HEK293T (cell line): ENCODE measurements at regions not wholly inside any gene's neighbourhood (a gene's known extent, or its start where the extent isn't known, plus 50 kb on each side); places are given as distances from the start of the nearest gene placed in this dataset.

Source experiments
- CTCF ChIA-PET: fragments of 350-600 bp; formaldehyde crosslinking; extraction: SDS; loops from one replicate; lab custom pipeline; 2021; ENCODE audit warnings: antibody characterized with exemption, inconsistent platforms; lab: Yijun Ruan, JAX
- POLR2A ChIA-PET: fragments of 350-600 bp; formaldehyde crosslinking; extraction: SDS; loops from one replicate; lab custom pipeline; 2020; ENCODE audit warnings: antibody characterized with exemption, inconsistent platforms; lab: Yijun Ruan, JAX
- DNase-seq: peaks from one replicate; pipeline ENCODE4 v3.0.0; 2012; ENCODE audit warnings: mixed read lengths; ENCODE audit errors: extremely low spot score
- ARNT ChIP-seq: fragments of 450-650 bp; IDR thresholded peaks from 2 replicates; pipeline ENCODE4 v1.6.1; 2017; ENCODE audit warnings: mild to moderate bottlenecking
- BHLHE40 ChIP-seq: fragments of 450-650 bp; IDR thresholded peaks from 2 replicates; pipeline ENCODE4 v1.6.1; 2016; ENCODE audit warnings: mild to moderate bottlenecking, moderate library complexity, borderline replicate concordance
- CTBP1 ChIP-seq: fragments of 450-650 bp; IDR thresholded peaks from 2 replicates; pipeline ENCODE4 v1.6.1; 2016; ENCODE audit warnings: borderline replicate concordance
- ELF4 ChIP-seq: fragments of 450-650 bp; IDR thresholded peaks from 2 replicates; pipeline ENCODE4 v1.6.1; 2017; ENCODE audit warnings: antibody characterized with exemption
- FOXA1 ChIP-seq: fragments of 450-650 bp; IDR thresholded peaks from 2 replicates; pipeline ENCODE4 v1.6.1; 2016; ENCODE audit warnings: mild to moderate bottlenecking
- FOXK2 ChIP-seq: fragments of 450-650 bp; IDR thresholded peaks from 2 replicates; pipeline ENCODE4 v1.6.1; 2016; ENCODE audit warnings: mild to moderate bottlenecking
- FOXM1 ChIP-seq: fragments of 450-650 bp; IDR thresholded peaks from 2 replicates; pipeline ENCODE4 v1.6.1; 2017; ENCODE audit warnings: mild to moderate bottlenecking, borderline replicate concordance
- HDGF ChIP-seq: fragments of 450-650 bp; IDR thresholded peaks from 2 replicates; pipeline ENCODE4 v1.6.1; 2017; ENCODE audit warnings: antibody characterized with exemption, borderline replicate concordance
- L3MBTL2 ChIP-seq: fragments of 450-650 bp; conservative IDR thresholded peaks from 2 replicates; pipeline ENCODE4 v1.6.1; 2016; ENCODE audit warnings: mild to moderate bottlenecking
- LEF1 ChIP-seq: fragments of 450-650 bp; IDR thresholded peaks from 2 replicates; pipeline ENCODE4 v1.6.1; 2017; ENCODE audit warnings: mild to moderate bottlenecking, borderline replicate concordance
- NFRKB ChIP-seq: fragments of 450-650 bp; IDR thresholded peaks from 2 replicates; pipeline ENCODE4 v1.6.1; 2016; ENCODE audit warnings: mild to moderate bottlenecking, moderate library complexity
- SP1 ChIP-seq: fragments of 450-650 bp; IDR thresholded peaks from 2 replicates; pipeline ENCODE4 v1.6.1; 2017
- SUZ12 ChIP-seq: fragments of 450-650 bp; IDR thresholded peaks from 2 replicates; pipeline ENCODE4 v1.6.1; 2016; ENCODE audit warnings: mild to moderate bottlenecking
- TARDBP ChIP-seq: fragments of 450-650 bp; IDR thresholded peaks from 2 replicates; pipeline ENCODE4 v1.6.1; 2016
- ZNF384 ChIP-seq: fragments of 450-650 bp; IDR thresholded peaks from 2 replicates; pipeline ENCODE4 v1.6.1; 2016
- TF ChIP-seq, protein P1 (sequence below): fragments of 450-650 bp; IDR thresholded peaks from 2 replicates; pipeline ENCODE4 v1.6.1; 2016

DNA sequence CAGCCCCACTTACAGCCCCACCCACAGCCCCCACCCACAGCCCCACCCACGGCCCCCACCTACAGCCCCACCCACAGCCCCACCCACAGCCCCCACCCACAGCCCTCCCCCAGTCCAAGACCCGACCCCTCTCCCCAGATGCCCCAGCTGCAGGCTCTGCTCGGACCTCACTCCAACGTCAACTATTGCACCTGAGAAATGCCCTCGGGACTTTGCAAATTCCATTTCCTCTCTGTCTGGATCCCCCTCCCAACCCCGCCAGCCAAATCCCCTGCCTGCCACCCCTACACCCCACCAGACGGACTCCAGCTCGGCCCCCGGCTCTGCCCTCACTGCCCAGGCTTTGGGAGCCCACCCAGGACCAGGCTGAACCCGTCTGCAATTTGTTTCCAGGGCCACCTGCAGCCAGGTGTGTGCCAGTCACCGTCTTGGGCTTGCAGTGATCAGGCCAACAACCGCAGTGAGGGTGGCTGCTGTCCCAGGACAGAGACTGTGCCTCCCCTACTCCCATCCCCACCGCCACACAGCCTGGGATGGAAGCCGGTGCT lies 662.8 kb downstream of the BRD1 start:
- ChIA-PET POLR2A (no interaction called here), CTCF (no interaction called here)
- TF ChIP-seq NFRKB, result no peak
- TF ChIP-seq FOXM1, result no peak
- TF ChIP-seq BHLHE40, result no peak
- no peak for TF ChIP-seq TARDBP
- TF ChIP-seq FOXK2, result no peak
- TF ChIP-seq, protein P1, sequence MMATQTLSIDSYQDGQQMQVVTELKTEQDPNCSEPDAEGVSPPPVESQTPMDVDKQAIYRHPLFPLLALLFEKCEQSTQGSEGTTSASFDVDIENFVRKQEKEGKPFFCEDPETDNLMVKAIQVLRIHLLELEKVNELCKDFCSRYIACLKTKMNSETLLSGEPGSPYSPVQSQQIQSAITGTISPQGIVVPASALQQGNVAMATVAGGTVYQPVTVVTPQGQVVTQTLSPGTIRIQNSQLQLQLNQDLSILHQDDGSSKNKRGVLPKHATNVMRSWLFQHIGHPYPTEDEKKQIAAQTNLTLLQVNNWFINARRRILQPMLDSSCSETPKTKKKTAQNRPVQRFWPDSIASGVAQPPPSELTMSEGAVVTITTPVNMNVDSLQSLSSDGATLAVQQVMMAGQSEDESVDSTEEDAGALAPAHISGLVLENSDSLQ, result no peak
- TF ChIP-seq FOXA1, result no peak
- no peak for TF ChIP-seq LEF1
- TF ChIP-seq CTBP1, result no peak
- TF ChIP-seq ELF4, result no peak
- TF ChIP-seq ARNT, result no peak
- no peak for TF ChIP-seq SP1
- no peak for TF ChIP-seq HDGF
- no peak for TF ChIP-seq L3MBTL2
- no peak for TF ChIP-seq ZNF384
- no peak for TF ChIP-seq SUZ12
- no peak for DNase-seq

DNA sequence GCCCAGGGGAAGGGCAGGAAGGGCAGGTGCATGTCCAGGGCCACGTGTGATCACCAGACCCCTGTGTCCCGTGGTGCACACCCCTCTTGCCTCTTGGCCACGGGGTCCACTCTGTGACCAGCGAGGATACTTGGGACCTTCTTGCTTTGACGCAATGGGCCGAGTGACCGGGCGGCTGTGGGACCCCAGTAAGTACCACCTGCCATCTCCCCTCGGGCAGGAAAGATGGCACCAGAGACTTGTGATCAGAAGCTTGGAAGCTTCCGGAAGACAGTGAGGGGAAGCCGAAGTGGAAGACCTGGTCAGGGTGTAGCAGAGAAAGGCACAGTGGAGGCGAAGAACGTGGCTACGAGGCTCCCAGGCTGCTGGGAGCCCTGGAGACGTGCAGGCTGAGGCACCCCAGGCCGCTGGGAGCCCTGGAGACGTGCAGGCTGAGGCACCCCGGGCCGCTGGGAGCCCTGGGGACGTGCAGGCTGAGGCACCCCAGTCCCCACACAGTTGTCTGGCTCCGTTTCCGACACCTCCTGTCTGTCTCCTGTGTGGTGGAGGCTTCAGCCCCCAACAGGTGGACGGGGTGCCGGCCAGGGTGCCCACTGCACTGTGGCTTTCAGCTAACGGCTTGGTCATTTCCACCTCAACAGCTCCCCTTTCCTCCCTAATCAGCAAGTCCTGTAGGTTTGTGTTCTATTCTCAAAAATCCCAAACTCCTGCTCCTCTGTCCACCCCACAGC lies 663.5 kb downstream of the BRD1 start:
- TF ChIP-seq SP1 (no peak), ARNT (no peak), L3MBTL2 (no peak), FOXK2 (no peak), FOXM1 (no peak), ELF4 (no peak), TARDBP (no peak), NFRKB (no peak), HDGF (no peak), SUZ12 (no peak), LEF1 (no peak), BHLHE40 (no peak), ZNF384 (no peak)
- TF ChIP-seq, protein P1, result no peak
- CTCF ChIA-PET, result no interaction called here
- POLR2A ChIA-PET, result no interaction called here
- DNase-seq, result no peak

DNA sequence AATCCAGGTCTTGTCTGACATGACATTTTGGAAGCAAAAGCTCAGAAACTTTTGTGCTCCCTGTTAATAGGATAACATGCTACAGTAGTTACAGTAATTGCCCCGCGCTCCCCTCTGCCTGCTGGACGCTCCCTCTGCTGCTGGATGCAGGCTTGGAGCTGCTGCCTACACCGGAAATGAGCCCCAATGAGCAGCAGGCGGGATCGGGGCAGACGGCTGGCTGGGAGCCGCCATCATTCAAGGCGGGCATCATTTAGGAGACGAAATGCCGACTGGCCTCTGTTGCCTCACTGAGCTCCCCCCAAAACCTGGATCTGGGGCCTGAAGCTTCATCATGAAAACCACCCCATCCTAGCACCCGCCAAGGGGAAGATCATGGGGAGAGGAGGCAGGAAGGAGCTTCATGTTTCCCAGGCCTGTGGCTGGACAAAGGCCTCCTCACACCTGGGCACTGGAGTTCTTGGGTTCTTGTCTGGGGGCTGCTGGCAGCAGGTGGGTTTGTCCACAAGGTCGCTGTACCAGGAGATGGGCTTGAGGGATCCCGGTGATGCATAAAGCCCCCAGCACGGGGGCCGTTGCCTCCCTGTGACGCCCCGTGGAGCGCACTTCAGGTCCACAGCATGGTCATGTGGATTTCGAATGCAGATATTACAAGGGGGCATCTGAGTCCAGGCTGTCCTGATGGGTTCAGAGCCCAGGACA lies 664.3 kb downstream of the BRD1 start:
- TF ChIP-seq NFRKB (no peak), FOXK2 (no peak), L3MBTL2 (no peak), ARNT (no peak), CTBP1 (no peak), SUZ12 (no peak), SP1 (no peak), FOXA1 (no peak), ZNF384 (no peak), LEF1 (no peak), HDGF (no peak), ELF4 (no peak), FOXM1 (no peak), BHLHE40 (no peak), TARDBP (no peak)
- TF ChIP-seq, protein P1, result no peak

DNA sequence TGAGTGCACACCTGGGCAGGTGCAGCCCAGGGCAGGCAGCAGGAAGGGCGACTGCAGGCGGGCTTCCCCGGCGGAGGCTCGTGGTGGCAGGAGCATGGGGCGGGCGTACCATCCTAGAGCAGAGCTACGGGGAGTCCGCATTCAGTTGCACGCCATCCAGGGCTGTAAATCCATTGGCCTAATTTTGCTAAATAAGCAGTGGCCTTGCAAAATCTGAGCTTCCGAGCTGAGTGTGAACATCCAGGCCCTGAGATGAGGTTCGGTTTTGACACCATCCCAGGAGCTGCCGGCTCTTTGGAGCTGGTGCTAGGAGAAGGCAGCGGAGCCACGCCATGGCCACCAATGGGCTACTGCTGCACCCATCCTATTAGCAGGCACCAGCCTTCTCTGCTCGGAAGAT lies 664.8 kb downstream of the BRD1 start:
- TF ChIP-seq HDGF (no peak), FOXK2 (no peak), FOXM1 (no peak), L3MBTL2 (no peak), FOXA1 (no peak), SUZ12 (no peak), ZNF384 (no peak), LEF1 (no peak), TARDBP (no peak), BHLHE40 (no peak)
- TF ChIP-seq, protein P1, result no peak
- ChIA-PET POLR2A (no interaction called here), CTCF (no interaction called here)
- DNase-seq, result no peak

More for the DNA sequence above, 664.3 kb downstream of the BRD1 start:
- DNase-seq, result no peak
- ChIA-PET CTCF (no interaction called here), POLR2A (no interaction called here)
